SKM-1 treated with dmso at 0.1 percent for 144 hours (cell line): ENCODE measurements at regions not wholly inside any gene's neighbourhood (a gene's known extent, or its start where the extent isn't known, plus 50 kb on each side); places are given as distances from the start of the nearest gene placed in this dataset.

Source experiments
- DNase-seq: peaks from one replicate; lab custom pipeline; 2025; ENCODE audit not compliant: unreplicated experiment; lab: John Stamatoyannopoulos, UW

DNA sequence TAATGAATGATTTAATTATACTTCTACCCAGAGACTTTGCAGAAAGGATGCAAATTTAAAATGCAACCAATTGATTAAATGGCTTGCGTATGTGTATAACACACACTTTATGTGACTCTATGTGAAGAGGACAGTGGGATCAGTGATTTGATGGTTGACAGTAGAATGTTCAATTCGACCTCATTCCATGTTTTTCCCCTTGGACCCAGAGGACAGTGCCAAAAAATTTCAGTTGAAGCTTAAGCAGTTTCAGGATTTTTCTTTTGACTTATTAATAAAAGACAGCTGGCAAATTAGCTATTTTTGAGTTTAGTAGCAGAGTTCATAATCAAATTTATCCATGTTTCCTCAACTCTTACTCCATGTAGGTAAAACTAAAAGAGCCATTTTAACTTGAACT, 742.4 kb upstream of the NR2F2 start:
- DNase-seq, result no peak

DNA sequence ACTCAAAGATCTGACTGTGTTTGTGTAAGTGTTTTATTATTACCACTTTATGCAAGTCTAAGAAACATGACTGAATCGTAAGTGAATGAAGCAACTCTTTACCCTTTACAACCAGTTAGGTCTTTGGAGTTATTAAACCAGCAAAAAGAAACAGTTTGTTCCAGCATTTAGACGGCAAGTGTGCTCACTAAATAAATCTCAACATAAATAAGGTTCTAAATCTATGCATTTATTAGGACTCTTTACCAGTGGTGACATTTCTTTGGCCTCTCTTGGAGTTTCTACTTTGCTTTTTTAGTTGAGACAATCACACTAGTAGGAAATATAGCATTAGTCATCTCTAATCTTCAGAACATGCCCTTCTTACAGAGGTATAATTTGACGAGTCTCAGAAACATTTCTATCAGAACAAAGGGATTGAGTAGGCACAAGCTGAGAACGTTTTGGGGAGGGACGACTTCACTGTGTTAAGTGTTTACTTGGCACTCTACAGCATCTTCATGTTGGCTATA, 739.9 kb upstream of the NR2F2 start:
- no peak for DNase-seq

DNA sequence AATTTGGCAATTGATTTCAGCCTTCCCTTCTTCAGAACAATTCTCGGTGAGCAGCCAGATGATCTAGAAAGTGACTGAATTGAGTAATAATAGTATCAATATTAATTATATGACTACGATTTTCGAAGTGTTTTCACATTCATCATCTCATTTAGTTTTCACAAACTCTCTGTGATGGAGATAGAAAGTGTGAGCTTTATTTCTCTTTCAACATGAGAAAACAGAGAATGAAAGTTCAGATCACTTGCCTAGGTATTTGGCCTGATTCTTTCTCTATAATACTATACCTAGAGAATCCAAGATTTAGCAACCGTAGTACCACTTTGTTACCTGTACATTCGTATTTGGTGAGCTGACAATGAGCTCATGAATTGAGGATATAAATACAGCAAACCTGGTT, 739.2 kb upstream of the NR2F2 start:
- DNase-seq, result no peak

DNA sequence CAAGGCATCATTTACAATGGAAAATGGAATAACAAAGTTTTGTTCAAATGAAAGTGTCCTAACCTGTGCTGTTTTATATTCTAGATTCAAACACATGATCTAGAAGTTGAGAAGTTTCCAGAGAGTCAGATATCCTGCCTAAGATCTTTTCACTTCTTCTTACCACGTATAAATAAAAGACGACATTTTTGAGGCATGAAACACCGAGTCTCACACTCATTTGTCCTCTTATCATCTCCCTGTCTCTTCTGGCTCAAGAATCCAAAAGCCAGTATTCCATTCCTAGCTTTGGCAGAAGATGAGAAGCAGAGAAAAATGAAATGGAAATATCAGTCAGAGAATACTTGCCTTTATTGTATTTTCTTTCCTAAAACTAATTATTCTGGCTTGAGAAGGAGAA, 738.6 kb upstream of the NR2F2 start:
- no peak for DNase-seq

DNA sequence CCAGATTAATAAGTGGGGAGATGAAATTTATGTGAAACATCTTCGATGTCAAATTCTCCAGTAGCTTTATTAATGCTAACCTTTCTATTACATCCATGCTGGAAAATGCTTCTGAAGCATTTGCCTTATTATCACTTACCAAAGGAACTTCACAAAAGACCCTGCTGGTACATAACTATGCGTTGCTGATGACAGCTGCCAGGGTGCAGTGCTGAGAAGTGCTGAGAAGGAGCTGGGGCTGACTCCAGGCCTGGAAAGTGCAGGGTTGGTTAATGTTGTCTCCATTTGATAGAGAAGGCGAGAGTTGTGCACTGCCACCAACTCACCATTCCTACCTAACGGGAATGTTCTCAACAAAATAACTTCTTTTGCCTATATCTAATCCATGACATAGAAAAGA, 736.0 kb upstream of the NR2F2 start:
- DNase-seq, result no peak

DNA sequence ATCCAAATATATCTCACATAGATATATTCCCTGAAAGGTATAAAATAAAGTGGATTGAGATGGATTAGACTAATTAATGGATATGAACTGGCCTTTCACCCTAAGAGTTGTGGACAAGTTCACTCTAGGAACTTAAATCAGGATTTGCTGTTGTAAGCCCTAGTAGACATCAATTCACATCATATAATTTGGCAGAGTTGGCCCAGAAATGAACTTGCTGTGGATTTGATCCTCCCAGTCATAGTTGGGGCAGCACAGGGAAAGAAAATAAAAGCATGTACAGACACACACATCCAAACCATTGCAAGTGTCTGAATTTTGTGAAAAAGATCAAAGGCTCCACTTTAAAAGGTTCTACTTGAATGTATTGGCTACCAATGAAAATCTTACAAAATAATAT, 734.7 kb upstream of the NR2F2 start:
- no peak for DNase-seq

DNA sequence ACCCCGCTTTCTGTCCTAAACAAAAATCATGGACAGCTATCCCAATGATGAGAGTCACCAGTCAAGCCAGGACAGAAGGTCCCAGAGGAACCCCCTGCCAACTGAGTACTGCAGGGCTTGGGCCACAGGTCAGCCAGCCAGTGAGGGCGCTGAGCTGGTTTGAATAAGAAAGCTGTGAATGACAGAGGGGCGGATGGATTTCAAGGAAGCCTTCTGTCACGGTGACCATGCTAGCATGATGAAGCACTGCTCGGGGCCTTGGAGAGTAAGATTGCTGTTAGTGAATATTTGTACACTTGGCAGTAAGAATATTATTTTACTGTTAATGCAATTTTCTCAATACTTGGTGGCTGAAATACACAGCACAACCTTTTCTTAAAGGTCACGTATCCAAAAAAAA, 734.0 kb upstream of the NR2F2 start:
- DNase-seq, result no peak

DNA sequence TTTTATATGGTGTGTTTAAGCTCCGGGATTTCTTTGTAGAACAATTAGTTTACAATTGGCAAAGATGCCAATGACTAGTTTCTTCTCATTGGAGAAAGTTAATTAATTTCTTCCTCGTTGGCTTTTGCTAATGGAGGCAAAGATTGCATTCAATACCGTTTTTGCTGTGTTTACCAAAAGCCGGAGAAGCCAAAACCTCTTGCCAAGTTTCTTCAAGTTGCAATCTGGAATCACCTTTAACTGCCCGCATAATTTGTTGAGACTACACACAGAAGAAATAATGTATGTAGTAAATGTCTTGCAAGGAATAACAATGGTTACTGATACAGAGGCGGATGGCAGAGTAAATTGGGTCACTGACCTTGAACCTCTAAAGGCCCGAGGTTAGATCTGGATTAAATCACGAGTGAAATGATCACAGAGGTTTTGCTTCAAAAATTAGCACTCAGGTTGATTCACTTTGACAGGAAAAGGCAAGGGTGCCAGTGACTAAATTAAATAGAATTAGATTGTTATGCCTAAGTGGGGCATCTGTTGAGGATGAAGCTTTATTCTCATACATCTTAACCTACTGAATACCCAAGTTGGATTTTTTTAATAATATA, 732.1 kb upstream of the NR2F2 start:
- no peak for DNase-seq

DNA sequence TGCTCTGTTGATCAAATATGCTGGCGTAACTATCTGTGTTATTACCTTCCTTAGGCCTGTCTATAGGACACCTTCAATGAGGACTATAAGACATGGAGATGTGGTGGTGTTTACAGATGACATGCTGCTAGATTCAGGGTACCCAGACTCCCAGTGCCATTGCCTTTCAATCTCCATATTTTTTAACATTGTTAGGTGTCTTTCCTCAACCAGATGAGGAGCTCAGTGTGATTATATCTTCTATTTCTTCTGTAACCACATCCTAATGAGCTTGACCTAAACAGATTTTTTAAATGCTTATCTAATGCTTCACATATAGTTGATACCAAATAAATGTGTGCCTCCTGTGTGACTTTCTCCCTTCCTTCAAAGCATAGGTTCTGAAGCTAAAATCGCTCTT, 730.1 kb upstream of the NR2F2 start:
- DNase-seq, result no peak

DNA sequence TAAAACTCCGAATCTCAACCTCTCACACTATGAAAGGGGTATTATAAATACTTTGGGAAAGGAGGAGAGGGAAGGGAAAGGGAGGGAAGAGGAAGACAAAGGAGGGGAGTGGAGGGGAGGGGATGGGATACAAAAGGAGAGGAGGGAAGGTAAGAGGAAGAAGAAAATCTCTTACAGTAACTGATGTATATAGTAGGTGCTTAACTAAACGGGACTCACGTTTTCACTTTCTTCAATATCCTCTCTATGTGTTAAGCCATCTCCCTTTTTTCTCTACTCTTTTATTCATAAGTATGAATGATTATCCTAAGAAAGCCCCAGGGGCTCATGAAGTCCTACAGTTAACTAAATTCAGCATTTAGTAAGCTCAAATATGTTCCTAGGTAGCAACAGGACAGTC, 729.6 kb upstream of the NR2F2 start:
- DNase-seq, result no peak

DNA sequence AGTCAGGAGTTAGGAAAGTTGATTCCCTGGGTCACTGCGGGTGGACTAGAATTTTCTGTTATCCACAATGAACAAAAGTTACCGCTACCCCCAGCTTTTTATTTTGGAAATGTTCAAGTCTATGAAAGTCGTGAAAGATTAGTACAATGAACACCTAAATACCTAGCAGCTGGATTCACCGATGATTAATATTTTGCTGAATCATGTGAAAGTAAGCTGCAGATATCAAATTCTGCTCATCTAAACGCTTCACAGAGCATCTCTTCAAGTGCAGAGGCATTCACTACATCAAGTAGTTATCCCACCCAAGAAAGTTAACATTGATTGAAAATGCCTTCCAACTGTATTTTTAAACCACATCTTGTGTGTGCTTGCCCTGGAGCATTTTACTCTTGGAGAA, 729.0 kb upstream of the NR2F2 start:
- DNase-seq, result no peak

DNA sequence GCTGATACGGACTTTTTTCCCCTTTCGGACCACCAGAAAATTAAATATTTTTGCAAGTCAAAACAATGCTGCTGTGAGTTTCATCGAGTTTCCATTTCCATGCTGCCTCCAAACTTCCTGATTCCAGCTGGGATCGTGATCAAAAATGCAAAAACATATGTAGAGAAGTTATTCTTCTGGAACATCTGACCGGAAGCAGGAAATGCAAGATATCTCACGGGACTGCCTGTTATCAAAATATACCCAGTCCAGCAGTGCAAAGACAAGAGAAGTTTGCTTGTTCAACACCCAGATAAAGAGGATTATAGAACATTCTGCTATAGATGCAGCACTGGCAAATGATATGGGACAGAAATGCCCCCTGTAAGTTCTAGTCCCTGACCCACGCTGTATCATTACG, 726.7 kb upstream of the NR2F2 start:
- DNase-seq, result no peak

DNA sequence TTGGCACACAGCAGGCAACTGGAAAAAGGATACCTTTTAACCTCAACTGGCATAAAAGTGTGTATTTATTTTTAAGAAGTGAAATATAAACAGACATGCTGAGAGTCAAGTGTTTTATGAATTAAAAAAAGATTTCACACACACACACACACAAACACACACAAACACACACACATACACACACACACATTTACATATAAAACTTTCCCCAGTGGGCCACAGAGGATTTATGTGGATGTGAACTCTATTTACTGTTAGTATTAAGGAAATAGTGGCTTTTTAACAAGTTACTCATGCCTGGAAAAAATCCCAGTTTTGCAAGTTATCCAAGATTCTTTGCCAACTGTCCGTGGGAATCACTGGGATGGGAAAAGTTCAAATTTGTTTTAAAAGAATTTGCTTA, 725.9 kb upstream of the NR2F2 start:
- DNase-seq, result no peak

DNA sequence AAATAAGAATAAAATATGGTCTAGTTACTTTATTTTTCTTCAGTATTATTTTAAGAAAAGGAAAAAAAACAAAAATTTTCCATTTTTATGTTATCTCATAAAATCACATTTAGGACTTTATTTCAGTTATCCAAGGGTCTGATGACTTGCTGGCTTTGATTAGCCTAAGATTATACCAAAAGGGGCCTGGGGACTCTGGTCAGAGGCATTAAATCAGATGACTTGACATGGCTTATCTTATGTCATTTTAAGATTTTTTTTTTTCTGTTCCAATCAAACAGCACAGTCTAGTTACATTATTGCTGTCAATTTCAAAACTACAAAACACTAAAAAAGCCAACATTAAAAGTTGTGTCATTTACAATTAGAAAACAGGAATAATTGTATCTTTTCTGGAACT, 725.4 kb upstream of the NR2F2 start:
- no peak for DNase-seq

DNA sequence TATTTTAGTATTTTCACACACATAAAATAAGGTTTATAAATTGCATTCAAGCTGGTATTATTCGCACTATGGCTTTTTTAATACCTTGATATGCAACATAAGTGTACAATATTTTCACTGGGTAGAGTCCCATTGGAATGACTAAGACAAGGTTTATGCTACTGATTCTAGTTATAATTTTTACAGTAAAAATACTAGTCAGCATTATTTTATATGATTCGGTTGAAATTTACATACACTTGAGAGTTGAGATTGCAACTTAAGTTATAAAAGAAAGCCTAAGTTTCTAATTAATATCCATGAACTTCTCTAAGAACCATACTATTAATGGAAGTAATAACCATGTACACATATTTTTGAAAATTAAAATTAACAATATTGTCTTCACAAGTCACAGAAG, 723.9 kb upstream of the NR2F2 start:
- DNase-seq, result no peak

DNA sequence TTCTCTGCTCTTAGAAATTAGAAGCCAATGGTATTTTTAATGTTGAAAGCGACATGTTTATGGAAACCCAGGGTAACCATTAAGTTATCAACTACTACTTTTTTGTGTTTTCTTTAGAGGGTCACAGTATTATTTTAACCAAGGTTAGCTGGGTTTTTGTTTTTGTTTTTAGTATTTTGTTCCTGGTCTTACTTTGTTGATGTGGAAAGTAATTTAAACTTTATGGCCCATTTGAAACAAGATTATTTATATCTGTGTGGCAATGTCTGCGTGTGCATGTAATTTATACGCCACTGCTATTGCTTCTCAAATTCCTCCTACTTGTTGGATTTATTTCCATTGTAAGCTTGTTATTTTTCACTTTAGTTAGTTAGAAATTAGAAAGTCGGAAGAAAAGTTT, 722.1 kb upstream of the NR2F2 start:
- DNase-seq, result no peak

DNA sequence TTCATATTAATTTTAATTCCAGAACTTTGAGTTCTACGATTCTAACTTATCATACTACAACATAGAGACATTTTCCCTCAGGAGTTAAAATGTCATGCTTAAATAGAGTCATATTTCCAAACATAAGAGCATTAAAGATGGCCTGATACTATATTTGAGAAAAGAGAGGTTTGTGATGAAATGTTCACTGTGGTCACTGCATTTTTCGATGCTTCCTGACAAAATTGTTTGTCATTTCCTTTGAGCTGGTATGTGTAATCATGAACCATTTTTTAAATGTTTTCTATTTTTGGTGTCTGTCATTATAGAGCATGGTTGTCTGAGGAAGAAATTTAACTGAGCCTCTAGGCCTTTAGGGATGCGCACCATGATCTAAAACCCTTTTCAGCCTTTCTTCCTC, 721.4 kb upstream of the NR2F2 start:
- DNase-seq, result no peak

DNA sequence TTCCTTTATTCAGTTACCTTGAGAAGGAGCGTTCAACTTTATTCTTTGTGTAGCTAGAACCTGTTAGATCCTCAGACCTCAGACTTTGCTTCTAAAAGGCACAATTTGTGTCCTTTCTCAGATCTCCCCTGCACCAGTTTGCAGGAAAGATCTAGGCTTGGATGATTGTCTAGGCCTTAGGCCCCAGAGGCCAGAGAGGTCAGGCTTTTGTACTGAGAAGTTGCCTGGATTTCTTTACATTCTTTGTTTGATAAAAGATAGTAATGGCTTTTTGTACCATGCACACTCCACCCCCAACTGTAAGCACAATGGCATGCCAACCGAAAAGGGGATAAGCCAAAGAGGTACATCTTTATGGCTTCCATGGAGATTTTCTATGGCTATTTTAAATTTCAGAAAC, 719.6 kb upstream of the NR2F2 start:
- no peak for DNase-seq

DNA sequence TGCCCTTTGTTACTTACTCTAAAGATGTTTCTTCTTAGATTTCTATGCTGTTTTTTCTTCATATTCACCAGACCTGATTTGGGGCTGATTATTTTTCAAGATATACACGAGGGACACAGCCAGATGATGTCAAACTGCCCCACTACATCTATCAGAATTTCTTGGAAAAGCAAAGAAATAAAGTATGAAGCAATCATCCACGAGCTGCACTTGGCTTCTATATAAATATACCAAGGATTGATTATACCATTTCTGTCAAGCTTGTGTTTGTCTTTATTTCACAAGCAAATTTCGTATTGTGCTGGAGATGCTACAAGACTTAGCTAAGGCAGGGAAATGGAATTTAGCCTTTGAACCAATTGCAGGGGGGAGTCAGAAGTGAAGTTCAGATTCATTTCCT, 715.1 kb upstream of the NR2F2 start:
- no peak for DNase-seq

DNA sequence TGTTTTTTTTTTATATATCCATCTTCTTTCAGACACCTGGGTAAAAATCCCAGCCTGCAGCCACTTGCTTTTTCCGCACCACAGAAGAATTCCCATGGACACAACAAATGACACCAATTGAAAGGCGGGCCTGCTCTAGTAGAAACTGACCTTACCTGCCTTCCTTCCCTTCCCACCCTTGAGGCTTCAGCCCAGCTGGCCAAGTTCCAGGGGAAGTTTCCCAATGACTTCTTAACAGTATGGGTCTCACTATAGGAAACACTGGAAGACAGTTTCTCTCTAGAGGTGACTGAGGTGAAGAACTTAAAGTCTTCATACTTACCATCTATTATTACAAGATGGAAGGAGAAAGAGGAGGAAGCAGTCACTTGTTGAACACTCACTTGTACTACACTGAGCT, 714.2 kb upstream of the NR2F2 start:
- no peak for DNase-seq

DNA sequence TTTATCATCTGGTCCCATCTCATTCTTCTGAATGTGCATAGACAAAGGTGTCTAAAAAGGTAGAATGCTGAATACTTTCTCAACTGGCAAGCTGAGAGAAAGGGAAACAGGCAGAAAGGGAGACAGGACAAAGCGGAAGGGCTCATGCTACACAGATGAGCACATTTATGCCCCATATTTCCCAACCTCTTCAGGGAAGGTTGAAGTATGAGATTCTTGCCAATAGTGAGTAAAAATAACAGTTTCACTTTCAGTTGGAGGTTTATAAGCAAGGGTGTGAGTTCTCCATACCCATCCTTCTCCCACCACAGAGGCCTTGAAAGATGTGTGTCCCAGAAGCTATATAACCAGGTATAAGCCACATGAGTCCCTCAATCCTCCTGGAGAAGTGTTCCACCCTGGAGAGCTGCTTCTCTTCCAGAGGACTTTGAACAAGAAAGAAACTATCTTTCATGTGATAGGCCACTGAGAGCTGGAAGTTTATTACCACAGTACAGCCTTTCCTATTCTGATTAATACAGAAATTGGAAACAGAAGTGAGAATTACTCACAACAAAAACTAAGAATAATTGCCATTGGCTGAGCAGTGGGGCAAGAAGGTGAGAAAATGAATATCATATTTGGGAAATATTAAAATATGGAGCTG, 709.4 kb upstream of the NR2F2 start:
- DNase-seq, result peak; percentile 18

DNA sequence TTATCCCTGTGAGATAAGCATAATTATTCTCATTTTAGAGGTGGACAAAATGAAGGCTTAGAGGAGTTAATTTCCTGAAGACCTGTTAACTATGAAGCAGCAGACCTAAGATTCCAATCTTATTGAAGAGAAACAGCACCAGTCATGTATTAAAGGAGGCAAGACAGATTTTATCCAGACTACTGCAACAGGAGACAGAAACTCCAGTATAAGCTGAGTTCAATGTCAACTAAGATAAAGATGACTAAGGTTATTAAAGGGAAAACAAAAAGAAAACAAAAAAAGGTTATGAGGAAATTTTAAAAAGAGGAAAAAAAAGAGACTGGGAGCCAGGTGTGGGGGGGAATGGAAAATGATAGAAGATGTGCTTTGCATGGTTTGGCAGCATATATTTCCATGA, 707.7 kb upstream of the NR2F2 start:
- no peak for DNase-seq

DNA sequence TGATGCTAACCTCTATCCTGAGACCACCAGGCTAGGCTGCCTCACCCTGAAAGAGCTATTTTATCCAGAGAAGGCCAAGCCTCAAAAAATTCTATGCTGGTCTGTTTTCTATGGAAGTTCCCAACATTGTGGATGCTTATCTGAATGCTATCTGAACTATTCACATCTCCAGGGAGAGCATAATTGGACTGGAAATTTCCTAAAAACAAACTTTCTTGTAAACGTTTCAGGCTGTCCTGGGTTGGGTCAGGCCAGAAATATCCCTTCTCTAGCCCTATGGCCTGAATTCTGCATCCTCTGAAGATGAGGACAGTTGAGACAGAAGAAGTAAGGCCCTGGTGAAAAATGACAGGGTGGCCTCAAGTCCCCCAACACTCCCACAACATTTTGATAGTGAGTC, 706.4 kb upstream of the NR2F2 start:
- no peak for DNase-seq
